ENCODE measurements at regions not wholly inside any gene's neighbourhood (a gene's known extent, or its start where the extent isn't known, plus 50 kb on each side); places are given as distances from the start of the nearest gene placed in this dataset.

DNA sequence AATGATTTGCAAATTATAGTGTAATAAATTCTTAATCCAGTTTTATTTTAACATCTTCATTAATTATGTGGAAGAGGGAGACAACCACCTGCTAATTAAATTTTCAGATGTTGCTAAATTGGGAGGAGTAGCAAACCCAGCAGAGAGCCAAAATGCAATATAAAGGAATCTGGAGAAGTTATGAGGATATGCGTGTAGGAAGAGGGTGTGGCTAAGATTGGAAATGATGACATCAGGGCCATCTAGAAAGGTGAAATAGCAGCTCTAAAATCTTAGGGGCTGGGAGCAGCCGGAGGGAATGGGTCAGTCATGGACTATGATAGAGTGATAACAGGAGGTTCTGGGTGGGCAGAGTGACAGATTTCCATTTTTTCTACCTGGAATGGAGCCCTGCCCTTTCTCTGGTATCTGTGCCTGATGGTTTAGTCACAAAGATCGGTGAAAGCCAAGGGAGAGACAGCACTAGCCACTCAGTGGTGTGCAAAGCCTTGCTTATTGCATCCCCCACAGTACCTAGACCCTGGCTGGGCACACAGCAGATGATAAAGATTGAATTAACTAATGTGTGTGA, 379.2 kb upstream of the CELF4 start:
- no peak for DNase-seq
- H3K4me1 ChIP-seq: no peaks in the 10 kb centered on the region
- no peak overlapping the region for H3K27ac ChIP-seq
- H3K36me3 ChIP-seq: no peaks in the 10 kb centered on the region
- no peaks in the 10 kb centered on the region for H3K27me3 ChIP-seq
- no peak overlapping the region for H3K4me3 ChIP-seq
- no peaks in the 10 kb centered on the region for H3K9me3 ChIP-seq
- TF ChIP-seq, protein P1, sequence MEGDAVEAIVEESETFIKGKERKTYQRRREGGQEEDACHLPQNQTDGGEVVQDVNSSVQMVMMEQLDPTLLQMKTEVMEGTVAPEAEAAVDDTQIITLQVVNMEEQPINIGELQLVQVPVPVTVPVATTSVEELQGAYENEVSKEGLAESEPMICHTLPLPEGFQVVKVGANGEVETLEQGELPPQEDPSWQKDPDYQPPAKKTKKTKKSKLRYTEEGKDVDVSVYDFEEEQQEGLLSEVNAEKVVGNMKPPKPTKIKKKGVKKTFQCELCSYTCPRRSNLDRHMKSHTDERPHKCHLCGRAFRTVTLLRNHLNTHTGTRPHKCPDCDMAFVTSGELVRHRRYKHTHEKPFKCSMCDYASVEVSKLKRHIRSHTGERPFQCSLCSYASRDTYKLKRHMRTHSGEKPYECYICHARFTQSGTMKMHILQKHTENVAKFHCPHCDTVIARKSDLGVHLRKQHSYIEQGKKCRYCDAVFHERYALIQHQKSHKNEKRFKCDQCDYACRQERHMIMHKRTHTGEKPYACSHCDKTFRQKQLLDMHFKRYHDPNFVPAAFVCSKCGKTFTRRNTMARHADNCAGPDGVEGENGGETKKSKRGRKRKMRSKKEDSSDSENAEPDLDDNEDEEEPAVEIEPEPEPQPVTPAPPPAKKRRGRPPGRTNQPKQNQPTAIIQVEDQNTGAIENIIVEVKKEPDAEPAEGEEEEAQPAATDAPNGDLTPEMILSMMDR (IDR thresholded peaks at IDR 0.05): no peak

GRCh38 chr18:37937287-37937686, 371.7 kb upstream of the CELF4 start:
- H3K36me3 ChIP-seq: no peaks in the 10 kb centered on the region
- DNase-seq: no peak
- no peaks in the 10 kb centered on the region for H3K9me3 ChIP-seq
- no peaks in the 10 kb centered on the region for H3K4me1 ChIP-seq
- no peaks in the 10 kb centered on the region for H3K27me3 ChIP-seq
- H3K4me3 ChIP-seq: no peak overlapping the region
- TF ChIP-seq POLR2A (IDR thresholded peaks at IDR 0.05): no peak
- TF ChIP-seq, protein P1 (IDR thresholded peaks at IDR 0.05): no peak
- no peak overlapping the region for H3K27ac ChIP-seq

- no peaks in the 10 kb centered on the region for H3K4me1 ChIP-seq
- H3K9me3 ChIP-seq: no peaks in the 10 kb centered on the region
- H3K36me3 ChIP-seq: no peaks in the 10 kb centered on the region
- no peak for TF ChIP-seq POLR2A (IDR thresholded peaks at IDR 0.05)
- TF ChIP-seq, protein P1 (IDR thresholded peaks at IDR 0.05): no peak
- DNase-seq: no peak
- no peak overlapping the region for H3K27ac ChIP-seq
- no peaks in the 10 kb centered on the region for H3K27me3 ChIP-seq
- H3K4me3 ChIP-seq: no peak overlapping the region
These were observed 369.5 kb upstream of the CELF4 start for GRCh38 chr18:37935086-37935485.

GRCh38 chr18:37930640-37931039, 365.0 kb upstream of the CELF4 start:
- TF ChIP-seq, protein P1 (IDR thresholded peaks at IDR 0.05): no peak
- TF ChIP-seq POLR2A (IDR thresholded peaks at IDR 0.05): no peak
- no peaks in the 10 kb centered on the region for H3K4me1 ChIP-seq

GRCh38 chr18:37922162-37922561, 356.6 kb upstream of the CELF4 start:
- H3K36me3 ChIP-seq: no peaks in the 10 kb centered on the region
- TF ChIP-seq, protein P1 (IDR thresholded peaks at IDR 0.05): no peak
- TF ChIP-seq POLR2A (IDR thresholded peaks at IDR 0.05): no peak
- no peak for DNase-seq
- H3K9me3 ChIP-seq: no peaks in the 10 kb centered on the region
- no peak overlapping the region for H3K27ac ChIP-seq
- H3K4me3 ChIP-seq: no peak overlapping the region
- no peaks in the 10 kb centered on the region for H3K4me1 ChIP-seq
- H3K27me3 ChIP-seq: no peaks in the 10 kb centered on the region

More at GRCh38 chr18:37930640-37931039, 365.0 kb upstream of the CELF4 start:
- no peak overlapping the region for H3K4me3 ChIP-seq
- no peaks in the 10 kb centered on the region for H3K27me3 ChIP-seq
- H3K27ac ChIP-seq: no peak overlapping the region
- H3K36me3 ChIP-seq: no peaks in the 10 kb centered on the region
- DNase-seq: no peak
- no peaks in the 10 kb centered on the region for H3K9me3 ChIP-seq

- Histone ChIP-seq H3K36me3 (no peaks in the 10 kb centered on the region), H3K4me1 (no peaks in the 10 kb centered on the region), H3K27me3 (no peaks in the 10 kb centered on the region), H3K4me3 (no peak overlapping the region), H3K27ac (no peak overlapping the region), H3K9me3 (no peaks in the 10 kb centered on the region)
- TF ChIP-seq, protein P1 (IDR thresholded peaks at IDR 0.05): no peak
- TF ChIP-seq POLR2A (IDR thresholded peaks at IDR 0.05): no peak
- DNase-seq: no peak
These were observed 355.3 kb upstream of the CELF4 start for GRCh38 chr18:37920865-37921264.

Data from Peyer's patch (tissue), 4 donors.